HEK293 (cell line): ENCODE measurements at regions not wholly inside any gene's neighbourhood (a gene's known extent, or its start where the extent isn't known, plus 50 kb on each side); places are given as distances from the start of the nearest gene placed in this dataset.

Source experiments
- CTCF ChIA-PET: fragments of 350-600 bp; formaldehyde crosslinking; extraction: SDS; loops from one replicate; lab custom pipeline; 2021; ENCODE audit warnings: antibody characterized with exemption; lab: Yijun Ruan, JAX
- POLR2A ChIA-PET: fragments of 300-600 bp; formaldehyde crosslinking; extraction: SDS; loops from one replicate; lab custom pipeline; 2020; ENCODE audit warnings: antibody characterized with exemption, inconsistent platforms; lab: Yijun Ruan, JAX
- H3K27ac ChIP-seq: fragments of 200-500 bp; sonication (Bioruptor generic); 2 replicates; pipeline ENCODE4 v1.5.1; 2014; ENCODE audit warnings: low read depth, low read length, control low read depth, inconsistent platforms; ENCODE audit errors: extremely low read depth
- H3K36me3 ChIP-seq, 2 experiments: fragments of 200-500 bp in 1 of 2; sonication (Bioruptor generic) in 1 of 2; 1 replicate in 1 of 2; 2 replicates in 1 of 2; pipeline ENCODE4 v1.5.1; 2014 to 2017; ENCODE audit warnings: inconsistent platforms in 2 of 2, low read length in 2 of 2; ENCODE audit not compliant: control insufficient read depth in 2 of 2, insufficient read depth in 1 of 2
- H3K4me1 ChIP-seq: fragments of 200-500 bp; sonication (Bioruptor generic); 2 replicates; pipeline ENCODE4 v1.5.1; 2014; ENCODE audit warnings: mild to moderate bottlenecking, low read length, inconsistent platforms; ENCODE audit not compliant: control insufficient read depth, insufficient read depth
- H3K4me3 ChIP-seq: 2 replicates; pipeline ENCODE4 v1.5.1; 2011; ENCODE audit warnings: low read depth, mild to moderate bottlenecking, control low read depth, low read length, moderate library complexity
- H3K9me3 ChIP-seq: fragments of 200-500 bp; sonication (Bioruptor generic); 2 replicates; pipeline ENCODE4 v1.5.1; 2014; ENCODE audit warnings: low read depth, low read length, inconsistent platforms; ENCODE audit not compliant: control insufficient read depth, insufficient read depth
- KLF10 ChIP-seq: fragments of 450-650 bp; IDR thresholded peaks from 2 replicates; pipeline ENCODE4 v1.5.1; 2018; ENCODE audit warnings: missing biosample characterization, mild to moderate bottlenecking, missing genetic modification characterization
- TRIM28 ChIP-seq: IDR thresholded peaks from 2 replicates; pipeline ENCODE4 v1.6.1; 2011; ENCODE audit warnings: low read length, control low read depth, borderline replicate concordance
- YY2 ChIP-seq: fragments of 450-650 bp; formaldehyde crosslinking; IDR thresholded peaks from 2 replicates; pipeline ENCODE4 v1.5.1; 2016; ENCODE audit warnings: missing biosample characterization, missing genetic modification characterization
- ZBTB21 ChIP-seq: fragments of 450-650 bp; formaldehyde crosslinking; IDR thresholded peaks from 2 replicates; pipeline ENCODE4 v1.5.1; 2017; ENCODE audit warnings: missing biosample characterization, missing genetic modification characterization
- ZFP69B ChIP-seq: fragments of 450-650 bp; formaldehyde crosslinking; IDR thresholded peaks from 2 replicates; pipeline ENCODE4 v1.5.1; 2016; ENCODE audit warnings: missing biosample characterization, missing genetic modification characterization
- ZNF157 ChIP-seq: fragments of 450-650 bp; formaldehyde crosslinking; IDR thresholded peaks from 2 replicates; pipeline ENCODE4 v1.5.1; 2016; ENCODE audit warnings: missing biosample characterization, missing genetic modification characterization
- ZNF16 ChIP-seq: fragments of 450-650 bp; formaldehyde crosslinking; IDR thresholded peaks from 2 replicates; pipeline ENCODE4 v1.5.1; 2016; ENCODE audit warnings: low read depth, missing biosample characterization, missing genetic modification characterization
- ZNF175 ChIP-seq: fragments of 450-650 bp; formaldehyde crosslinking; IDR thresholded peaks from 2 replicates; pipeline ENCODE4 v1.5.1; 2016; ENCODE audit warnings: missing biosample characterization, missing genetic modification characterization
- ZNF362 ChIP-seq: fragments of 450-650 bp; formaldehyde crosslinking; IDR thresholded peaks from 2 replicates; pipeline ENCODE4 v1.5.1; 2016; ENCODE audit warnings: missing biosample characterization, missing genetic modification characterization
- ZNF48 ChIP-seq: fragments of 450-650 bp; formaldehyde crosslinking; IDR thresholded peaks from 2 replicates; pipeline ENCODE4 v1.5.1; 2016; ENCODE audit warnings: missing biosample characterization, missing genetic modification characterization
- ZNF514 ChIP-seq: fragments of 450-650 bp; formaldehyde crosslinking; IDR thresholded peaks from 2 replicates; pipeline ENCODE4 v1.5.1; 2016; ENCODE audit warnings: missing biosample characterization, missing genetic modification characterization
- ZNF558 ChIP-seq: fragments of 450-650 bp; formaldehyde crosslinking; IDR thresholded peaks from 2 replicates; pipeline ENCODE4 v1.5.1; 2016; ENCODE audit warnings: missing biosample characterization, missing genetic modification characterization
- ZNF626 ChIP-seq: fragments of 450-650 bp; sonication (Bioruptor Pico); formaldehyde crosslinking; IDR thresholded peaks from 2 replicates; pipeline ENCODE4 v1.5.1; 2018; ENCODE audit warnings: missing biosample characterization, missing genetic modification characterization, inconsistent platforms
- ZNF776 ChIP-seq: fragments of 450-650 bp; formaldehyde crosslinking; IDR thresholded peaks from 2 replicates; pipeline ENCODE4 v1.5.0; 2017; ENCODE audit warnings: missing biosample characterization, missing genetic modification characterization, borderline replicate concordance
- ZNF792 ChIP-seq: fragments of 450-650 bp; formaldehyde crosslinking; IDR thresholded peaks from 2 replicates; pipeline ENCODE4 v1.5.1; 2016; ENCODE audit warnings: missing biosample characterization, missing genetic modification characterization
- TF ChIP-seq, protein P1 (sequence below): fragments of 450-650 bp; formaldehyde crosslinking; IDR thresholded peaks from 2 replicates; pipeline ENCODE4 v1.5.0; 2017; ENCODE audit warnings: missing biosample characterization, missing genetic modification characterization, borderline replicate concordance
- TF ChIP-seq, protein P2 (sequence below): IDR thresholded peaks from 2 replicates; pipeline ENCODE4 v1.6.1; 2011; ENCODE audit warnings: mild to moderate bottlenecking, low read depth, low read length, borderline replicate concordance
- TF ChIP-seq, protein P3 (sequence below): fragments of 450-650 bp; formaldehyde crosslinking; IDR thresholded peaks from 2 replicates; pipeline ENCODE4 v1.5.1; 2016; ENCODE audit warnings: missing biosample characterization, missing genetic modification characterization

- ChIA-PET CTCF (interaction anchor here (0.5 kb wide), 1 partner anchor 239 kb away, joined by 3 read pairs; no protein-coding TSS in a partner anchor), POLR2A (no interaction called here)
- Histone ChIP-seq H3K36me3 (no peaks in the 10 kb centered on the region), H3K27ac (no peak overlapping the region), H3K4me3 (no peak overlapping the region), H3K9me3 (no peaks in the 10 kb centered on the region), H3K4me1 (no peaks in the 10 kb centered on the region)
- no peak for TF ChIP-seq ZBTB21
- TF ChIP-seq ZNF792 (tag by site-specific recombination) = no peak
- TF ChIP-seq, protein P1, sequence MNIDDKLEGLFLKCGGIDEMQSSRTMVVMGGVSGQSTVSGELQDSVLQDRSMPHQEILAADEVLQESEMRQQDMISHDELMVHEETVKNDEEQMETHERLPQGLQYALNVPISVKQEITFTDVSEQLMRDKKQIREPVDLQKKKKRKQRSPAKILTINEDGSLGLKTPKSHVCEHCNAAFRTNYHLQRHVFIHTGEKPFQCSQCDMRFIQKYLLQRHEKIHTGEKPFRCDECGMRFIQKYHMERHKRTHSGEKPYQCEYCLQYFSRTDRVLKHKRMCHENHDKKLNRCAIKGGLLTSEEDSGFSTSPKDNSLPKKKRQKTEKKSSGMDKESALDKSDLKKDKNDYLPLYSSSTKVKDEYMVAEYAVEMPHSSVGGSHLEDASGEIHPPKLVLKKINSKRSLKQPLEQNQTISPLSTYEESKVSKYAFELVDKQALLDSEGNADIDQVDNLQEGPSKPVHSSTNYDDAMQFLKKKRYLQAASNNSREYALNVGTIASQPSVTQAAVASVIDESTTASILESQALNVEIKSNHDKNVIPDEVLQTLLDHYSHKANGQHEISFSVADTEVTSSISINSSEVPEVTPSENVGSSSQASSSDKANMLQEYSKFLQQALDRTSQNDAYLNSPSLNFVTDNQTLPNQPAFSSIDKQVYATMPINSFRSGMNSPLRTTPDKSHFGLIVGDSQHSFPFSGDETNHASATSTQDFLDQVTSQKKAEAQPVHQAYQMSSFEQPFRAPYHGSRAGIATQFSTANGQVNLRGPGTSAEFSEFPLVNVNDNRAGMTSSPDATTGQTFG (tag by site-specific recombination) = no peak
Measured at GRCh38 chr6:86331919-86332318, 605.4 kb upstream of the HTR1E start.

- H3K9me3 ChIP-seq = no peaks in the 10 kb centered on the region
- TF ChIP-seq ZNF48 (tag by site-specific recombination) (no peak), ZNF175 (no peak), ZNF157 (tag by site-specific recombination) (no peak), ZNF626 (no peak), ZNF16 (tag by site-specific recombination) (no peak), TRIM28 (no peak), ZNF558 (no peak), ZNF776 (tag by site-specific recombination) (no peak), YY2 (no peak), KLF10 (tag by site-specific recombination) (no peak), ZNF514 (tag by site-specific recombination) (no peak), ZFP69B (tag by site-specific recombination) (no peak), ZNF362 (no peak)
- TF ChIP-seq, protein P2, sequence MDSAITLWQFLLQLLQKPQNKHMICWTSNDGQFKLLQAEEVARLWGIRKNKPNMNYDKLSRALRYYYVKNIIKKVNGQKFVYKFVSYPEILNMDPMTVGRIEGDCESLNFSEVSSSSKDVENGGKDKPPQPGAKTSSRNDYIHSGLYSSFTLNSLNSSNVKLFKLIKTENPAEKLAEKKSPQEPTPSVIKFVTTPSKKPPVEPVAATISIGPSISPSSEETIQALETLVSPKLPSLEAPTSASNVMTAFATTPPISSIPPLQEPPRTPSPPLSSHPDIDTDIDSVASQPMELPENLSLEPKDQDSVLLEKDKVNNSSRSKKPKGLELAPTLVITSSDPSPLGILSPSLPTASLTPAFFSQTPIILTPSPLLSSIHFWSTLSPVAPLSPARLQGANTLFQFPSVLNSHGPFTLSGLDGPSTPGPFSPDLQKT = no peak
- TF ChIP-seq, protein P3, sequence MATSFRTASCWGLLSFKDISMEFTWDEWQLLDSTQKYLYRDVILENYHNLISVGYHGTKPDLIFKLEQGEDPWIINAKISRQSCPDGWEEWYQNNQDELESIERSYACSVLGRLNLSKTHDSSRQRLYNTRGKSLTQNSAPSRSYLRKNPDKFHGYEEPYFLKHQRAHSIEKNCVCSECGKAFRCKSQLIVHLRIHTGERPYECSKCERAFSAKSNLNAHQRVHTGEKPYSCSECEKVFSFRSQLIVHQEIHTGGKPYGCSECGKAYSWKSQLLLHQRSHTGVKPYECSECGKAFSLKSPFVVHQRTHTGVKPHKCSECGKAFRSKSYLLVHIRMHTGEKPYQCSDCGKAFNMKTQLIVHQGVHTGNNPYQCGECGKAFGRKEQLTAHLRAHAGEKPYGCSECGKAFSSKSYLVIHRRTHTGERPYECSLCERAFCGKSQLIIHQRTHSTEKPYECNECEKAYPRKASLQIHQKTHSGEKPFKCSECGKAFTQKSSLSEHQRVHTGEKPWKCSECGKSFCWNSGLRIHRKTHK = no peak
- no peak overlapping the region for H3K27ac ChIP-seq
- H3K4me3 ChIP-seq = no peak overlapping the region
- ChIA-PET POLR2A (no interaction called here), CTCF (no interaction called here)
- no peaks in the 10 kb centered on the region for H3K36me3 ChIP-seq
- H3K4me1 ChIP-seq = no peaks in the 10 kb centered on the region
Measured at GRCh38 chr6:86331265-86331840, 606.0 kb upstream of the HTR1E start.
